ENCODE measurements at regions not wholly inside any gene's neighbourhood (a gene's known extent, or its start where the extent isn't known, plus 50 kb on each side); places are given as distances from the start of the nearest gene placed in this dataset.

DNA sequence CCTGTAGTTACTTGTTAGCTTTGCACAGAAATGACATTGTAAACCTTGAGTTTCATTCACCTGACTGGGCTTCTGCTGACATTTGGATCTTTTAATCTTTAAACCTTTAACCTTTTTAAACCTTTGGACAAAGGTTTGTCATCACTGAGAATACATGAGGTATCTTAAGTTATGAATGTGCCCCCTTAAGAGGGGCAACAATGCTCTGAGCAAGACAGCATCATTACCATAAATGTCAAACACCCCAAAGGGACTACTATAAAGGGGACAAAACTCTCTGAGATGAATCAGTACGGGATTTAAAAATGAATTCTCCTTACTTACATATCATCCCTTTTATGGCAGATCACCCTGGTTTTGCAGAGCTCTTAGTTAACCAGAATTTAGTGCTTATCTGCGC, 203.3 kb downstream of the COG6 start:
- Histone ChIP-seq H3K27ac (ENCODE audit: insufficient read depth, low read length) (no peak overlapping the region), H3K4me3 (replicated peaks in 1 of 4; ENCODE audit: control extremely low read depth in 1 of 4, insufficient read depth in 1 of 4, low read depth in 3 of 4, low read length in 4 of 4) (no peak overlapping the region), H3K36me3 (ENCODE audit: control insufficient read depth, insufficient read depth, low read length) (no peaks in the 10 kb centered on the region), H3K4me2 (ENCODE audit: extremely low read depth, insufficient read depth, low read length) (no peak overlapping the region), H4K20me1 (ENCODE audit: control insufficient read depth, extremely low read depth, insufficient read depth, low read length) (no peaks in the 10 kb centered on the region), H3K4me1 (ENCODE audit: control insufficient read depth, extremely low read depth, insufficient read depth, low read length) (no peaks in the 10 kb centered on the region), H3K9me3 (ENCODE audit: control insufficient read depth, insufficient read depth, low read depth, low read length) (no peaks in the 10 kb centered on the region), H3K27me3 (ENCODE audit: control insufficient read depth, insufficient read depth, low read length) (no peaks in the 10 kb centered on the region), H3K9ac (ENCODE audit: insufficient read depth, low read length) (no peak overlapping the region), H2AFZ (ENCODE audit: low read length) (no peak overlapping the region), H3K79me2 (ENCODE audit: control insufficient read depth, insufficient read depth, low read length) (no peaks in the 10 kb centered on the region)
- TF ChIP-seq, protein P1, sequence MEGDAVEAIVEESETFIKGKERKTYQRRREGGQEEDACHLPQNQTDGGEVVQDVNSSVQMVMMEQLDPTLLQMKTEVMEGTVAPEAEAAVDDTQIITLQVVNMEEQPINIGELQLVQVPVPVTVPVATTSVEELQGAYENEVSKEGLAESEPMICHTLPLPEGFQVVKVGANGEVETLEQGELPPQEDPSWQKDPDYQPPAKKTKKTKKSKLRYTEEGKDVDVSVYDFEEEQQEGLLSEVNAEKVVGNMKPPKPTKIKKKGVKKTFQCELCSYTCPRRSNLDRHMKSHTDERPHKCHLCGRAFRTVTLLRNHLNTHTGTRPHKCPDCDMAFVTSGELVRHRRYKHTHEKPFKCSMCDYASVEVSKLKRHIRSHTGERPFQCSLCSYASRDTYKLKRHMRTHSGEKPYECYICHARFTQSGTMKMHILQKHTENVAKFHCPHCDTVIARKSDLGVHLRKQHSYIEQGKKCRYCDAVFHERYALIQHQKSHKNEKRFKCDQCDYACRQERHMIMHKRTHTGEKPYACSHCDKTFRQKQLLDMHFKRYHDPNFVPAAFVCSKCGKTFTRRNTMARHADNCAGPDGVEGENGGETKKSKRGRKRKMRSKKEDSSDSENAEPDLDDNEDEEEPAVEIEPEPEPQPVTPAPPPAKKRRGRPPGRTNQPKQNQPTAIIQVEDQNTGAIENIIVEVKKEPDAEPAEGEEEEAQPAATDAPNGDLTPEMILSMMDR (conservative IDR thresholded peaks at IDR 0.05 in 1 of 2, IDR thresholded peaks at IDR 0.05 in 1 of 2; ENCODE audit: low read depth in 1 of 2, low read length in 2 of 2): no peak
- TF ChIP-seq EZH2 (IDR thresholded peaks at IDR 0.05; ENCODE audit: low read length, missing control alignments): no peak
- no peak for DNase-seq (ENCODE audit: low read depth in 2 of 2)

DNA sequence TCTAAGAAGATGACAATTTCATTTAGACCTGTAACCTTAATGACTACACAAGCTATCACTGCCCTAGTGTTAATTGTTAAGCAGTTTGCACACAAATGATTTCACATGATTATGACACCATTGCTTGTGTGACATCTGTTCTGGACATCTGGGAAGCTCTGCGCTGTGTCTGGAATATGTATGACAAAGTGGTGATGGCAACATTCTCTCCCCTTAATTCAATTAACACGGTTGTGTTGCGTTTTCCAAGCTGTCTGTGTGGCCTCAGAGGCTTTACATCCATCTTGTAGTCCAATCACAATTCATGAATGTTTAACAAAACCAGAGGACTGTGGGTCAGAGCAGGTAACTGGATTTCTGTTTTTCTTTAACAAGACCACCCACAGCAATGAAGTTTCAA, 204.4 kb downstream of the COG6 start:
- no peaks in the 10 kb centered on the region for H3K4me1 ChIP-seq (ENCODE audit: control insufficient read depth, extremely low read depth, insufficient read depth, low read length)
- H3K27ac ChIP-seq (ENCODE audit: insufficient read depth, low read length): no peak overlapping the region
- no peaks in the 10 kb centered on the region for H3K9me3 ChIP-seq (ENCODE audit: control insufficient read depth, insufficient read depth, low read depth, low read length)
- H3K4me3 ChIP-seq (replicated peaks in 1 of 4; ENCODE audit: control extremely low read depth in 1 of 4, insufficient read depth in 1 of 4, low read depth in 3 of 4, low read length in 4 of 4): no peak overlapping the region
- no peak overlapping the region for H2AFZ ChIP-seq (ENCODE audit: low read length)
- DNase-seq (ENCODE audit: low read depth in 2 of 2): no peak
- H3K4me2 ChIP-seq (ENCODE audit: extremely low read depth, insufficient read depth, low read length): no peak overlapping the region
- no peaks in the 10 kb centered on the region for H3K27me3 ChIP-seq (ENCODE audit: control insufficient read depth, insufficient read depth, low read length)
- no peaks in the 10 kb centered on the region for H3K79me2 ChIP-seq (ENCODE audit: control insufficient read depth, insufficient read depth, low read length)
- TF ChIP-seq, protein P1 (conservative IDR thresholded peaks at IDR 0.05 in 1 of 2, IDR thresholded peaks at IDR 0.05 in 1 of 2; ENCODE audit: low read depth in 1 of 2, low read length in 2 of 2): no peak
- no peak for TF ChIP-seq EZH2 (IDR thresholded peaks at IDR 0.05; ENCODE audit: low read length, missing control alignments)
- H4K20me1 ChIP-seq (ENCODE audit: control insufficient read depth, extremely low read depth, insufficient read depth, low read length): no peaks in the 10 kb centered on the region
- H3K36me3 ChIP-seq (ENCODE audit: control insufficient read depth, insufficient read depth, low read length): no peaks in the 10 kb centered on the region
- no peak overlapping the region for H3K9ac ChIP-seq (ENCODE audit: insufficient read depth, low read length)

DNA sequence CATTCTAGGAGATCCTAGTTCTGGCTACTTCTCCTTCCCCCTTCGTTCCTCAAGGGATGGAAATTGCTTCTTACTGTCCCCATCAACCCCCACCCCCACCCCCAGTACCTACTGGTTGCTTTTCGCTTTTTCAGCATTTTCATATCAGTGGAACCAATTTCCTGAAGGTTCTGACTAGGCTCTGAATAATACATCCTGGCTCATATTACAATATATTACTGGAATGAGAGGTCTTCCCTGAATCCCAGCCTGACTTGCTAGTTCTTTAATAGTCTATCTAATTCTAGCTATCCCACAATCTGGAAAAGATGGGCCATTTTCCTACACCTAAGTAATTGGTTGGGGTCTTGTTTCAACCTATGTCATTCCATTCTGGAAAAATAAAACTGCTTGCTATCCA, 207.4 kb downstream of the COG6 start:
- Histone ChIP-seq H3K4me1 (ENCODE audit: control insufficient read depth, extremely low read depth, insufficient read depth, low read length) (no peaks in the 10 kb centered on the region), H4K20me1 (ENCODE audit: control insufficient read depth, extremely low read depth, insufficient read depth, low read length) (no peaks in the 10 kb centered on the region), H3K4me2 (ENCODE audit: extremely low read depth, insufficient read depth, low read length) (no peak overlapping the region), H2AFZ (ENCODE audit: low read length) (no peak overlapping the region), H3K4me3 (replicated peaks in 1 of 4; ENCODE audit: control extremely low read depth in 1 of 4, insufficient read depth in 1 of 4, low read depth in 3 of 4, low read length in 4 of 4) (no peak overlapping the region), H3K27ac (ENCODE audit: insufficient read depth, low read length) (no peak overlapping the region), H3K9ac (ENCODE audit: insufficient read depth, low read length) (no peak overlapping the region), H3K79me2 (ENCODE audit: control insufficient read depth, insufficient read depth, low read length) (no peaks in the 10 kb centered on the region), H3K27me3 (ENCODE audit: control insufficient read depth, insufficient read depth, low read length) (no peaks in the 10 kb centered on the region), H3K36me3 (ENCODE audit: control insufficient read depth, insufficient read depth, low read length) (no peaks in the 10 kb centered on the region), H3K9me3 (ENCODE audit: control insufficient read depth, insufficient read depth, low read depth, low read length) (no peaks in the 10 kb centered on the region)
- no peak for DNase-seq (ENCODE audit: low read depth in 2 of 2)
- TF ChIP-seq, protein P1 (conservative IDR thresholded peaks at IDR 0.05 in 1 of 2, IDR thresholded peaks at IDR 0.05 in 1 of 2; ENCODE audit: low read depth in 1 of 2, low read length in 2 of 2): no peak
- TF ChIP-seq EZH2 (IDR thresholded peaks at IDR 0.05; ENCODE audit: low read length, missing control alignments): no peak

All from fibroblast of lung (primary cell).